ENCODE measurements at regions not wholly inside any gene's neighbourhood (a gene's known extent, or its start where the extent isn't known, plus 50 kb on each side); places are given as distances from the start of the nearest gene placed in this dataset.

DNA sequence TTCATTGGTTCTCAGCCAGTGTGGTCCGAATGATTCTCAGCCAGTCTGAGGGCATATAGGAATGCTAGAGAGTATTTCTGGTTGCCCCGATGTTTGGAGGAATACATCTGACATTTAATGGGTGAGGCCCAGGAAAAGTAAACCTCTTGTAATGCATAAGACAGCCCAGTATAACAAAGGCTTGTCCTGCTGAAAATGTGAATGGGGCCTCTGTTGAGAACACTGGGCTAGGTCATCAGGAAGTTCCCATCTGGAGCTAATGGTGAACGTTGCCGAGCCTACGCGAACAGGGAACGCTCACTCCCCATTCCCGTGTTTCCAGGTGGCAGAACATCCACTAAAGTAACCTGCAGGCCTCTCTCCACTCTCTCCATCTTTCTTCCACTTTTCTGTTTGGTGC is 132.0 kb upstream of the CLNK start:
- TF ChIP-seq CTCF (IDR thresholded peaks at IDR 0.05; ENCODE audit: low read length, missing control alignments) = no peak
- no peak for DNase-seq (ENCODE audit: low read depth)
- no peak overlapping the region for H3K4me3 ChIP-seq (replicated peaks; ENCODE audit: low read depth, low read length)

DNA sequence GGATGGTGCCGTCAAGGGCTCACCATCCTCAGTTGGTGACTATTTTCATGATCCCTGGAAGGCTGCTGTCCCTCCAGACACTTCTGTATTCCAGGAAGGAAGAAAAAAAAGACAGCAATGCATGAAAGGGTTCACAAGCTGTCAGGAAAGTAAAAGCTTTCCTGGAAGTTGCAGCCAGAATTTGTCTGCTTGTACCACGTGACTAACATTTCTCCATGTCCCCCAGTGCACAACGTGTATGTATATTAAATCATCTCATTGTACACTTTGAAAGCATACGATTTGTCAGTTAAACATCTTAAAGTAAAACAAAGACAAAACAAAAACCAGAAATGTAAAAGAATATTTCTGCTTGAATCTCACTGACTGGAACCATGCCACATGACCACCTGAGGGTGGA is 127.4 kb upstream of the CLNK start:
- no peak for TF ChIP-seq CTCF (IDR thresholded peaks at IDR 0.05; ENCODE audit: low read length, missing control alignments)
- H3K4me3 ChIP-seq (replicated peaks; ENCODE audit: low read depth, low read length) = no peak overlapping the region
- no peak for DNase-seq (ENCODE audit: low read depth)

GRCh38 chr4:10810411-10810810 is 125.8 kb upstream of the CLNK start:
- H3K4me3 ChIP-seq (replicated peaks; ENCODE audit: low read depth, low read length) = no peak overlapping the region
- no peak for TF ChIP-seq CTCF (IDR thresholded peaks at IDR 0.05; ENCODE audit: low read length, missing control alignments)
- no peak for DNase-seq (ENCODE audit: low read depth)

GRCh38 chr4:10809905-10810304 is 125.3 kb upstream of the CLNK start:
- H3K4me3 ChIP-seq (replicated peaks; ENCODE audit: low read depth, low read length) = no peak overlapping the region
- no peak for DNase-seq (ENCODE audit: low read depth)
- no peak for TF ChIP-seq CTCF (IDR thresholded peaks at IDR 0.05; ENCODE audit: low read length, missing control alignments)

- no peak for TF ChIP-seq CTCF (IDR thresholded peaks at IDR 0.05; ENCODE audit: low read length, missing control alignments)
- peak; percentile 73 for DNase-seq (ENCODE audit: low read depth)
These were observed 124.0 kb upstream of the CLNK start for GRCh38 chr4:10808591-10808990.

GRCh38 chr4:10806953-10807645 is 122.5 kb upstream of the CLNK start:
- DNase-seq (ENCODE audit: low read depth) = no peak
- H3K4me3 ChIP-seq (replicated peaks; ENCODE audit: low read depth, low read length) = no peak overlapping the region
- TF ChIP-seq CTCF (IDR thresholded peaks at IDR 0.05; ENCODE audit: low read length, missing control alignments) = no peak

More at GRCh38 chr4:10808591-10808990, 124.0 kb upstream of the CLNK start:
- H3K4me3 ChIP-seq (replicated peaks; ENCODE audit: low read depth, low read length) = no peak overlapping the region

GRCh38 chr4:10803713-10804343 is 119.3 kb upstream of the CLNK start:
- no peak overlapping the region for H3K4me3 ChIP-seq (replicated peaks; ENCODE audit: low read depth, low read length)
- TF ChIP-seq CTCF (IDR thresholded peaks at IDR 0.05; ENCODE audit: low read length, missing control alignments) = no peak
- DNase-seq (ENCODE audit: low read depth) = no peak
